Hepatocyte (in vitro differentiated cells): ENCODE measurements at regions not wholly inside any gene's neighbourhood (a gene's known extent, or its start where the extent isn't known, plus 50 kb on each side); places are given as distances from the start of the nearest gene placed in this dataset.
A peak's percentile ranks its signal among the peaks of the same experiment; 100 is the strongest.

Experiments
- DNase-seq: peaks from one replicate; pipeline ENCODE4 v3.0.0-alpha.2; 2016; ENCODE audit warnings: low spot score
- H2AFZ ChIP-seq: fragments of 200-600 bp; sonication (generic); 2 replicates; pipeline ENCODE4 v1.6.0; 2016; ENCODE audit warnings: antibody characterized with exemption, mild to moderate bottlenecking
- H3K27ac ChIP-seq: fragments of 200-600 bp; sonication (generic); 2 replicates; pipeline ENCODE4 v1.5.1; 2016; ENCODE audit warnings: mild to moderate bottlenecking
- H3K27me3 ChIP-seq: fragments of 200-600 bp; sonication (generic); 2 replicates; pipeline ENCODE4 v1.6.1; 2016
- H3K36me3 ChIP-seq: fragments of 200-600 bp; sonication (generic); replicated peaks from 2 replicates; pipeline ENCODE4 v1.5.1; 2016; ENCODE audit warnings: low read depth; ENCODE audit not compliant: insufficient read depth
- H3K4me1 ChIP-seq: fragments of 200-600 bp; sonication (generic); 2 replicates; pipeline ENCODE4 v1.5.1; 2016; ENCODE audit warnings: mild to moderate bottlenecking, moderate library complexity; ENCODE audit not compliant: insufficient read depth
- H3K4me2 ChIP-seq: fragments of 200-600 bp; sonication (generic); 2 replicates; pipeline ENCODE4 v1.6.0; 2016
- H3K4me3 ChIP-seq: fragments of 200-600 bp; sonication (generic); 2 replicates; pipeline ENCODE4 v1.5.1; 2016; ENCODE audit warnings: mild to moderate bottlenecking
- H3K79me2 ChIP-seq: fragments of 200-600 bp; sonication (generic); 2 replicates; pipeline ENCODE4 v1.6.0; 2017; ENCODE audit warnings: mild to moderate bottlenecking
- H3K9me2 ChIP-seq: fragments of 200-600 bp; sonication (generic); replicated peaks from 2 replicates; pipeline ENCODE4 v1.6.0; 2017; ENCODE audit warnings: mild to moderate bottlenecking; ENCODE audit not compliant: insufficient read depth
- H3K9me3 ChIP-seq: fragments of 200-600 bp; sonication (generic); 2 replicates; pipeline ENCODE4 v1.5.1; 2016; ENCODE audit warnings: low read depth, mild to moderate bottlenecking
- H4K20me1 ChIP-seq: fragments of 200-600 bp; sonication (generic); 2 replicates; pipeline ENCODE4 v1.6.0; 2016; ENCODE audit warnings: mild to moderate bottlenecking; ENCODE audit not compliant: insufficient read depth, poor library complexity, severe bottlenecking
- EZH2 ChIP-seq: fragments of 200-600 bp; sonication (generic); IDR thresholded peaks from 2 replicates; pipeline ENCODE4 v1.6.1; 2016; ENCODE audit warnings: antibody characterized with exemption, mild to moderate bottlenecking, borderline replicate concordance
- EZH2phosphoT487 ChIP-seq: fragments of 200-600 bp; sonication (generic); IDR thresholded peaks from one replicate; pipeline ENCODE4 v1.6.1; 2018; ENCODE audit warnings: antibody characterized with exemption, mild to moderate bottlenecking, low read depth, moderate library complexity; ENCODE audit not compliant: unreplicated experiment, severe bottlenecking
- WGBS: methylation state at CpG from one replicate; pipeline ENCODE4 v1.1.6; 2016; ENCODE audit warnings: low lambda C conversion rate; ENCODE audit errors: missing lambda C conversion rate; 5-methylcytosine and 5-hydroxymethylcytosine counted together
- TF ChIP-seq, protein P1 (sequence below): fragments of 200-600 bp; sonication (generic); IDR thresholded peaks from 2 replicates; pipeline ENCODE4 v1.5.1; 2016; ENCODE audit warnings: antibody characterized with exemption, mild to moderate bottlenecking; ENCODE audit not compliant: poor library complexity

DNA sequence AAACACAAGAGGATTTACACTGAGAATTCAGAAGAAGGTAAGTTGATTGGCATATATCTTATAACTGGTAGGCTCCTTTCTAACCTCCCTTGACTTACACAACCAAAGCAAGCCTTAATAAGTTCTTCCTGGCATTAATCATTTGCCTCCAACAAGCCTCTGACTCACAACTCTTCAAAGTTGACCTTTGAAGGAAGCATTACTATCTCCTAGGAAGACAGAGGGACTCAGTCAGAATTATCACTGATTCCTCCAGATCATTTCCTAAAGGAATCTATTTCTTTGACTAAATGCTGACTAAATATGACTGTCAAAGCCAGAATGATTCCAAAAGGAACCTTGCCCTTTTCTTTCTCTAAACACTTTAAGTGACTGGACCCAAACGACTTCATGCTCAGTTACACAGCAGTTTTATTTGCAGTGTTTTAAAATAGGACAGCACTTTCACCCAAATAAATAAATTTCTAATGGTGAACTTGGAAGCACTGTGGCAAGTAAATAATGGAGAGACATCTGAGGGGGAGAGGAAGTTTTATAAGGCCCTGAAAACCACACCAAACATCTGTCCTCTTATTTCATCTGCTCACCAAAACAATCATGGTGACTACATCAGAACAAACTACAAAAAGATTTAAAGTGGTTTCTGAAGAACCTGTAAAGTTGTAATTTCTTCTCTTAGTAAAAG lies 128.2 kb downstream of the KLHL28 start:
- Histone ChIP-seq H3K9me3 (no peaks in the 10 kb centered on the region), H2AFZ (no peak overlapping the region), H3K9me2 (no peaks in the 10 kb centered on the region), H4K20me1 (no peaks in the 10 kb centered on the region), H3K4me3 (no peak overlapping the region), H3K27ac (no peak overlapping the region), H3K79me2 (no peaks in the 10 kb centered on the region), H3K27me3 (no peaks in the 10 kb centered on the region), H3K36me3 (no peaks in the 10 kb centered on the region), H3K4me2 (no peak overlapping the region), H3K4me1 (no peaks in the 10 kb centered on the region)
- peak; percentile 13 for DNase-seq
- TF ChIP-seq EZH2phosphoT487 (no peak), EZH2 (no peak)
- TF ChIP-seq, protein P1, sequence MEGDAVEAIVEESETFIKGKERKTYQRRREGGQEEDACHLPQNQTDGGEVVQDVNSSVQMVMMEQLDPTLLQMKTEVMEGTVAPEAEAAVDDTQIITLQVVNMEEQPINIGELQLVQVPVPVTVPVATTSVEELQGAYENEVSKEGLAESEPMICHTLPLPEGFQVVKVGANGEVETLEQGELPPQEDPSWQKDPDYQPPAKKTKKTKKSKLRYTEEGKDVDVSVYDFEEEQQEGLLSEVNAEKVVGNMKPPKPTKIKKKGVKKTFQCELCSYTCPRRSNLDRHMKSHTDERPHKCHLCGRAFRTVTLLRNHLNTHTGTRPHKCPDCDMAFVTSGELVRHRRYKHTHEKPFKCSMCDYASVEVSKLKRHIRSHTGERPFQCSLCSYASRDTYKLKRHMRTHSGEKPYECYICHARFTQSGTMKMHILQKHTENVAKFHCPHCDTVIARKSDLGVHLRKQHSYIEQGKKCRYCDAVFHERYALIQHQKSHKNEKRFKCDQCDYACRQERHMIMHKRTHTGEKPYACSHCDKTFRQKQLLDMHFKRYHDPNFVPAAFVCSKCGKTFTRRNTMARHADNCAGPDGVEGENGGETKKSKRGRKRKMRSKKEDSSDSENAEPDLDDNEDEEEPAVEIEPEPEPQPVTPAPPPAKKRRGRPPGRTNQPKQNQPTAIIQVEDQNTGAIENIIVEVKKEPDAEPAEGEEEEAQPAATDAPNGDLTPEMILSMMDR: no peak
- 52% methylated on average over 1 of the region's 1 CpG for WGBS

DNA sequence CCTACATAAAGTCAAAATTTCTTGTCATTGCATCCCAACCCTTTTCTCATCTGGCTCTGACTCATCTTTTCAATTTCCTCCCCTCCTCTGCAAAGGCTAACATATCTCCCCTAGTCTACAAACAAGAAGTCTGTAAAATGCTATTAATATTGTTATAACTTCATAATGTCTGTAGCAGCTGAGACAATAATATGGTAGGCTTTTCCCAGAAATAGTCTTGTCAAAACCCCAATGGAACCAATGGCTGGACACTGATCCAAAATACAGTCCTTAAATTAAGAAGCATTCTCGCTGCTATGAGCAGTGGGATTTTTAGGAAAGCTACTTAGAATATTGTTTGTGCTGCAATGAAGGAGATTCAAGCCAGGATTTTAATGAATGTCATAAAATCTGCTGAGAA lies 131.4 kb downstream of the KLHL28 start:
- H3K9me3 ChIP-seq: no peaks in the 10 kb centered on the region
- WGBS: 100% methylated on average over 1 of the region's 1 CpG

DNA sequence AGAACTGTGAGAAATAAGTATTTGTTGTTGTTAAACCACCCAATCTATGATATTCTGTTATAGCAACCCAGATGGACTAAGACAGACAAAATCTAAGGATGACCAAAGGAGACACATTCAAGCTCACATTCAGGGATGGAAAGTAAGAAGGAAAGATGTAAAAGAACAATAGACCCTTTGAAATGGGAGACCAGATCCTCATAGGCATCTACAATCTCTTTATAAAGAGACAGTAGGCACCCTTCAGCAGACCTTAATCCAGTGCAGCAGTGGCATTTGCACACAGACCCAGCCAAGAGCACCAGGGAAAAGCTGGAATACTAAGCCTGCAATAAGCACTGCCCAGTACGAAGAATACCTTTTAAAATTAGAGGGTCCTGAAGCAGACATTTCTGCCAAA lies 132.7 kb downstream of the KLHL28 start:
- Histone ChIP-seq H3K79me2 (no peaks in the 10 kb centered on the region), H3K36me3 (no peaks in the 10 kb centered on the region), H4K20me1 (no peaks in the 10 kb centered on the region), H3K9me3 (no peaks in the 10 kb centered on the region), H3K4me1 (no peaks in the 10 kb centered on the region), H3K4me2 (no peak overlapping the region), H3K4me3 (no peak overlapping the region), H3K9me2 (no peaks in the 10 kb centered on the region), H2AFZ (no peak overlapping the region), H3K27me3 (no peaks in the 10 kb centered on the region), H3K27ac (no peak overlapping the region)
- TF ChIP-seq EZH2phosphoT487 (no peak), EZH2 (no peak)
- TF ChIP-seq, protein P1: no peak
- 88% methylated on average over 1 of the region's 1 CpG for WGBS
- DNase-seq: no peak

More for the DNA sequence above, 131.4 kb downstream of the KLHL28 start:
- Histone ChIP-seq H3K36me3 (no peaks in the 10 kb centered on the region), H3K27me3 (no peaks in the 10 kb centered on the region), H3K27ac (no peak overlapping the region), H3K4me2 (no peak overlapping the region), H3K9me2 (no peaks in the 10 kb centered on the region), H4K20me1 (no peaks in the 10 kb centered on the region), H2AFZ (no peak overlapping the region), H3K4me1 (no peaks in the 10 kb centered on the region), H3K4me3 (no peak overlapping the region), H3K79me2 (no peaks in the 10 kb centered on the region)
- DNase-seq: no peak
- TF ChIP-seq, protein P1: no peak

DNA sequence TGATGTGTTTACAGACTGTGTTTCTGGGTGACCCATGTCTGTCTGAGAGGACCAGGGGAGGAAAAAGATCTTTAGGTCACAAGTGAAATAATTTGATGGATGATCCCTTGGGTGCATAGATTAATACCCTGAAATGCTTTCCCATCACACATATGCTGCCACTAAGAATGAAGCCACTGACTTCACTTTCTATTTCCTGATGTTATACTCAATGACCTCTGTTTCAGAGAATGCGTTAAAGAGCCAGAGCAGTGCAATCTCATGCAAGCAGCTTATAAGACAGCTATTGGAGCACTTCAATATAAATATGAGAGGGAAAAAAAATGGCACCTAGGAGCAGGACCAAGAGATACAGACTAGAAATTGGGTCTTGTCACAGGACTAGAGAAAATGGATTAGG lies 133.7 kb downstream of the KLHL28 start:
- H3K4me2 ChIP-seq: no peak overlapping the region
- 89% methylated on average over 1 of the region's 1 CpG for WGBS
- H3K9me3 ChIP-seq: no peaks in the 10 kb centered on the region
- no peaks in the 10 kb centered on the region for H3K79me2 ChIP-seq
- no peaks in the 10 kb centered on the region for H4K20me1 ChIP-seq
- no peaks in the 10 kb centered on the region for H3K9me2 ChIP-seq
- no peak overlapping the region for H3K27ac ChIP-seq
- no peak overlapping the region for H3K4me3 ChIP-seq
- no peaks in the 10 kb centered on the region for H3K4me1 ChIP-seq
- no peaks in the 10 kb centered on the region for H3K27me3 ChIP-seq
- DNase-seq: no peak
- TF ChIP-seq EZH2 (no peak), EZH2phosphoT487 (no peak)
- TF ChIP-seq, protein P1: no peak
- no peak overlapping the region for H2AFZ ChIP-seq
- H3K36me3 ChIP-seq: no peaks in the 10 kb centered on the region
